ENCODE measurements at regions not wholly inside any gene's neighbourhood (a gene's known extent, or its start where the extent isn't known, plus 50 kb on each side); places are given as distances from the start of the nearest gene placed in this dataset.
"Not testable (repeated sequence)": the region's sequence is repeated elsewhere in the genome, so short reads cannot be mapped to it uniquely, and the experiment has no call there.

DNA sequence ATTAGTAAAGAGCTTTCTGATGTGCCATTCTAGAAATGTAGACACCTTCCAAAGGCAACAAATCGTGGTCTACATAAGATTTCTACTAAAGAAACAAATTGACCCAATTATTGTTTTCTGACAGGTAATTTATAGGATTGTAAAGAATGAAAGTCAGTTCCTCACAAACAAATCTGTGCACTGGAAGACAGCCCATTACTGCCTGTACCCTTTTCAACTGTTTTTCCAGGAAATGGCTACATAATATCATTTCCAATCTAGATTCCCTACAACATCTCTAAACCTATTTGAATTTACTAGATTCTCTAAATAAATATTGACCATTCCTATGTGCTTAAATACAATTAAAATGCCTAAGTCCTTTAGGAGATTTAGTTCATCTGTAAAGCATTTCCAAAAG, 939.1 kb downstream of the FSCB start:
- no peak for ATAC-seq (ENCODE audit: low read depth)
- intact Hi-C loops (cut with micrococcal nuclease), result no loop called here
- H3K4me1 Mint-ChIP-seq, result no peaks in the 10 kb centered on the region
- no peak for DNase-seq
- H3K9me3 Mint-ChIP-seq, result no peaks in the 10 kb centered on the region
- POLR2A ChIA-PET, result no interaction called here
- no peak overlapping the region for H3K27ac Mint-ChIP-seq
- TF ChIP-seq, protein P1, sequence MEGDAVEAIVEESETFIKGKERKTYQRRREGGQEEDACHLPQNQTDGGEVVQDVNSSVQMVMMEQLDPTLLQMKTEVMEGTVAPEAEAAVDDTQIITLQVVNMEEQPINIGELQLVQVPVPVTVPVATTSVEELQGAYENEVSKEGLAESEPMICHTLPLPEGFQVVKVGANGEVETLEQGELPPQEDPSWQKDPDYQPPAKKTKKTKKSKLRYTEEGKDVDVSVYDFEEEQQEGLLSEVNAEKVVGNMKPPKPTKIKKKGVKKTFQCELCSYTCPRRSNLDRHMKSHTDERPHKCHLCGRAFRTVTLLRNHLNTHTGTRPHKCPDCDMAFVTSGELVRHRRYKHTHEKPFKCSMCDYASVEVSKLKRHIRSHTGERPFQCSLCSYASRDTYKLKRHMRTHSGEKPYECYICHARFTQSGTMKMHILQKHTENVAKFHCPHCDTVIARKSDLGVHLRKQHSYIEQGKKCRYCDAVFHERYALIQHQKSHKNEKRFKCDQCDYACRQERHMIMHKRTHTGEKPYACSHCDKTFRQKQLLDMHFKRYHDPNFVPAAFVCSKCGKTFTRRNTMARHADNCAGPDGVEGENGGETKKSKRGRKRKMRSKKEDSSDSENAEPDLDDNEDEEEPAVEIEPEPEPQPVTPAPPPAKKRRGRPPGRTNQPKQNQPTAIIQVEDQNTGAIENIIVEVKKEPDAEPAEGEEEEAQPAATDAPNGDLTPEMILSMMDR (IDR thresholded peaks at IDR 0.05), result no peak
- no peak overlapping the region for H3K4me3 Mint-ChIP-seq
- H3K36me3 Mint-ChIP-seq (ENCODE audit: low read depth), result no peaks in the 10 kb centered on the region
- CTCF ChIA-PET, result no interaction called here
- H3K27me3 Mint-ChIP-seq, result no peaks in the 10 kb centered on the region

DNA sequence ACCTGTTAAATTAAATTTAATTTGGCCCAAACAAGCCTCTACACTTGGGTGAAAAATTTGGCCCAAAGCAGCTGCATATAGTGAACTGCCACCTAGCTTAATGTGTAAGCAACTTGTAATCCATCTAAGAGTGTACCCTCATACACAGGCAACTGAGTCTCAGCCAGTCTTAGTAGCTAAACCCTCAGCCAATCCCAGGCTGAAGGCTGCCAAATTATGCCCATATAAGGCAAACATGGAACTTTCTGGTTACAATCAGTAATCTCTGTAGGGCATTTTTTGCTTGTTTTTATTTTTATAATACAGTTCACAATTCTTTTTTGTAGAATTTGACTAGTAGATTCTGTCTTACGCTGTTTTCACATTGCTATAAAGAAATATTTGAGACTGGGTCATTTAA, 958.7 kb downstream of the FSCB start:
- ATAC-seq (ENCODE audit: low read depth), result no peak
- H3K27ac Mint-ChIP-seq, result no peak overlapping the region
- H3K9me3 Mint-ChIP-seq, result peaks cover 2% of the 10 kb centered on the region
- intact Hi-C loops (cut with micrococcal nuclease), result no loop called here
- ChIA-PET CTCF (no interaction called here), POLR2A (no interaction called here)
- TF ChIP-seq, protein P1 (IDR thresholded peaks at IDR 0.05), result no peak
- no peak overlapping the region for H3K4me3 Mint-ChIP-seq
- DNase-seq, result no peak
- no peaks in the 10 kb centered on the region for H3K27me3 Mint-ChIP-seq
- no peaks in the 10 kb centered on the region for H3K36me3 Mint-ChIP-seq (ENCODE audit: low read depth)
- H3K4me1 Mint-ChIP-seq, result no peaks in the 10 kb centered on the region

DNA sequence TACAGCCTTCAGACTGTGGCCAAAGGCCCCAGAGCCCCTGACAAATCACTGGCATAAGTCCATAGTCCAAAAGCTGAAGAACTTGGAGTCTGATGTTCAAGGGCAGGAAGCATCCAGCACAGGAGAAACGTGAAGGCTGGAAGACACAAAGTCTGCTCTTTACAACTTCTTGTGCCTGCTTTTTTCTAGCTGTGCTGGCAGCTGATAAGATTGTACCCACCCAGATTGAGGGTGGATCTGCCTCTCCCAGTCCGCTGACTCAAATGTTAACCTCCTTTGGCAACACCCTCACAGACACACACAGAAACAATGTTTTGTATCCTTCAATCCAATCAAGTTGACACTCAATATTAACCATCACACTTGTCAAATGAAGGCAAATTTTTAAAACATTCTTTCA, 959.5 kb downstream of the FSCB start:
- H3K4me3 Mint-ChIP-seq; CTCF ChIA-PET; ATAC-seq (ENCODE audit: low read depth); H3K27ac Mint-ChIP-seq; DNase-seq; H3K36me3 Mint-ChIP-seq (ENCODE audit: low read depth); H3K4me1 Mint-ChIP-seq; intact Hi-C loops (cut with micrococcal nuclease); H3K9me3 Mint-ChIP-seq; H3K27me3 Mint-ChIP-seq; POLR2A ChIA-PET: not testable (repeated sequence)

DNA sequence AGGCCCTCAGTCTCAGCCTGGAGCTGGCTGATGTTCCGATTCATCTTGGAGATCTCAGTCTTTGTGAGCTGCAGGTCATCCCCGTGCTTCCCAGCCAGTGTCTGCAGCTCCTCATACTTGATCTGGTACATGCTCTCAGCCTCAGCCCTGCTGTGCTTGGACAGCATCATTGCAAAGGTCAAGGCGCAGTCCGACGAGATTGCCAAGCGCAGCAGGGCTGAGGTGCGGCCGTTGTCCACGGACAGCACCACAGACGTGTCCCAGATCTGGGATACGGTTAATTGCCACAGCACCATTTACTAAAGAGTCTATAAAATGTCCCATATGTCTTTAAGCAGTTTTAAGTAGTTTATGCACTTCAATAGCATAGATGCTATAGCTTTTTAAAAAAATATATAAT, 965.7 kb downstream of the FSCB start:
- H3K27ac Mint-ChIP-seq, result no peak overlapping the region

DNA sequence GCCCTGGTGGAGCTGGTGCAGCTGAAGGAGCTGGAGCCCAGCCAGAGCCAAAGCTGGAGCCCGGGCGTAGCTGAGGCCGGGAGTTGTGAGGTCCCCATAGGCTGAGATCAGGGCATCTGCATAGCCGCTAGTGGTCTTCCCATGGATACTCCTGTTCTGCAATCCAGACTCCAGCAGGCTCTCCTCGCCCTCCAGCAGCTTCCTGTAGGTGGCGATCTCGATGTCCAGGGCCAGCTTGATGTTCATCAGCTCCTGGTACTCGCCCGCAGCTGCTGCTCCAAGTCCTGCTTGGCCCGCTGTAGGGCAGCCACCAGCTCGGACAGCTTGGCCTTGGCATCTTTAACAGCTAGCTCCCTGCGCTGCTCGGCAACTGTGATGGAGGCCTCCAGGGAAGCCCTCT, 966.1 kb downstream of the FSCB start:
- H3K4me3 Mint-ChIP-seq, result no peak overlapping the region
- H3K27me3 Mint-ChIP-seq, result no peaks in the 10 kb centered on the region
- DNase-seq (no peak), ATAC-seq (ENCODE audit: low read depth) (no peak)
- TF ChIP-seq, protein P1 (IDR thresholded peaks at IDR 0.05), result no peak
- H3K9me3 Mint-ChIP-seq, result peaks cover 2% of the 10 kb centered on the region
- ChIA-PET POLR2A (no interaction called here), CTCF (no interaction called here)
- H3K36me3 Mint-ChIP-seq (ENCODE audit: low read depth), result no peaks in the 10 kb centered on the region
- H3K27ac Mint-ChIP-seq, result no peak overlapping the region
- no peaks in the 10 kb centered on the region for H3K4me1 Mint-ChIP-seq
- intact Hi-C loops (cut with micrococcal nuclease), result no loop called here

More for the DNA sequence above, 965.7 kb downstream of the FSCB start:
- Mint-ChIP-seq H3K36me3 (ENCODE audit: low read depth) (no peaks in the 10 kb centered on the region), H3K4me3 (no peak overlapping the region), H3K9me3 (peaks cover 2% of the 10 kb centered on the region), H3K4me1 (no peaks in the 10 kb centered on the region), H3K27me3 (no peaks in the 10 kb centered on the region)
- CTCF ChIA-PET, result no interaction called here
- intact Hi-C loops (cut with micrococcal nuclease), result no loop called here
- no peak for DNase-seq
- ATAC-seq (ENCODE audit: low read depth), result no peak
- POLR2A ChIA-PET, result no interaction called here
- TF ChIP-seq, protein P1 (IDR thresholded peaks at IDR 0.05), result no peak

DNA sequence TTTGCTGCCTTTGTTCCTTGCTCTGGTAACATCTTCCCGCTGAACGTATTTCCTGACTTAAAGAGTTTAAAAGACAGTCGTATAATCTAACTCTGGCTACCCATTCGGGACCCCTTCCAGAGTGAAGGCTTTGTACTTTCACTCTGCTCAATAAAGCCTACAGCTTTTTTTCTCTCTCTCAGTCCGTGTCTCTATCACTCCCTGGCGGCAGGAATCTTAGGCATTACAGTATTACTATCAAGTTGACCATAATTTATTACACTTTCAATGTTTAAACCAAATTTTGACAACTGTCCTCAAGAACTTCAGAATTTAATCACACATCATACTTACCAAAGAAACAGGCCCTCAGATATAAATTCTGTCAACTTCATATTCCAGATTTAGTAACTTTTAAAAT, 967.9 kb downstream of the FSCB start:
- CTCF ChIA-PET, result no interaction called here
- no peak for ATAC-seq (ENCODE audit: low read depth)
- TF ChIP-seq, protein P1 (IDR thresholded peaks at IDR 0.05), result no peak
- no peaks in the 10 kb centered on the region for H3K27me3 Mint-ChIP-seq
- H3K4me1 Mint-ChIP-seq, result no peaks in the 10 kb centered on the region
- no peak overlapping the region for H3K27ac Mint-ChIP-seq
- H3K36me3 Mint-ChIP-seq (ENCODE audit: low read depth), result no peaks in the 10 kb centered on the region
- H3K9me3 Mint-ChIP-seq, result peaks cover 8% of the 10 kb centered on the region
- no peak for DNase-seq
- POLR2A ChIA-PET, result no interaction called here
- no peak overlapping the region for H3K4me3 Mint-ChIP-seq
- intact Hi-C loops (cut with micrococcal nuclease), result no loop called here
